GM06990 (cell line): ENCODE measurements at regions not wholly inside any gene's neighbourhood (a gene's known extent, or its start where the extent isn't known, plus 50 kb on each side); places are given as distances from the start of the nearest gene placed in this dataset.

Experiments
- DNase-seq: peaks from one replicate; pipeline ENCODE4 v3.0.0-alpha.2; 2011; ENCODE audit not compliant: insufficient read length; ENCODE audit errors: extremely low read depth
- H3K27me3 ChIP-seq: replicated peaks from 2 replicates; pipeline ENCODE4 v1.6.0; 2011; ENCODE audit warnings: low read length; ENCODE audit not compliant: control insufficient read depth, insufficient read depth
- H3K36me3 ChIP-seq: 2 replicates; pipeline ENCODE4 v1.5.1; 2011; ENCODE audit warnings: low read length; ENCODE audit not compliant: control insufficient read depth, insufficient read depth
- H3K4me3 ChIP-seq: replicated peaks from 2 replicates; pipeline ENCODE4 v1.5.1; 2011; ENCODE audit warnings: low read depth, mild to moderate bottlenecking, control low read depth, low read length
- CTCF ChIP-seq: IDR thresholded peaks from 2 replicates; pipeline ENCODE4 v1.5.1; 2011; ENCODE audit warnings: low read length, control low read depth, mild to moderate bottlenecking, inconsistent platforms; ENCODE audit not compliant: insufficient read depth, poor library complexity, severe bottlenecking

GRCh38 chr2:60671966-60672365, 84.1 kb upstream of the PAPOLG start:
- no peak overlapping the region for H3K4me3 ChIP-seq
- DNase-seq = no peak
- H3K36me3 ChIP-seq = no peaks in the 10 kb centered on the region
- no peak for TF ChIP-seq CTCF
- H3K27me3 ChIP-seq = no peaks in the 10 kb centered on the region

GRCh38 chr2:60674524-60675165, 81.4 kb upstream of the PAPOLG start:
- peak; percentile 98 for TF ChIP-seq CTCF
- H3K27me3 ChIP-seq = no peaks in the 10 kb centered on the region
- no peaks in the 10 kb centered on the region for H3K36me3 ChIP-seq
- DNase-seq = peak; percentile 61
- H3K4me3 ChIP-seq = no peak overlapping the region

GRCh38 chr2:60675301-60675700, 80.8 kb upstream of the PAPOLG start:
- no peaks in the 10 kb centered on the region for H3K36me3 ChIP-seq

GRCh38 chr2:60676706-60677330, 79.2 kb upstream of the PAPOLG start:
- no peak for TF ChIP-seq CTCF
- Histone ChIP-seq H3K36me3 (no peaks in the 10 kb centered on the region), H3K27me3 (no peaks in the 10 kb centered on the region), H3K4me3 (no peak overlapping the region)
- no peak for DNase-seq

More at GRCh38 chr2:60675301-60675700, 80.8 kb upstream of the PAPOLG start:
- no peak overlapping the region for H3K4me3 ChIP-seq
- H3K27me3 ChIP-seq = no peaks in the 10 kb centered on the region
- TF ChIP-seq CTCF = no peak
- no peak for DNase-seq

- Histone ChIP-seq H3K4me3 (no peak overlapping the region), H3K36me3 (no peaks in the 10 kb centered on the region), H3K27me3 (no peaks in the 10 kb centered on the region)
- no peak for DNase-seq
- TF ChIP-seq CTCF = no peak
These were observed 78.7 kb upstream of the PAPOLG start for GRCh38 chr2:60677356-60677755.
